HEK293 (cell line): ENCODE measurements at regions not wholly inside any gene's neighbourhood (a gene's known extent, or its start where the extent isn't known, plus 50 kb on each side); places are given as distances from the start of the nearest gene placed in this dataset.

Source experiments
- CTCF ChIP-seq: fragments of 450-650 bp; formaldehyde crosslinking; IDR thresholded peaks from 2 replicates; pipeline ENCODE4 v1.5.1; 2016; ENCODE audit warnings: missing biosample characterization, missing genetic modification characterization
- REST ChIP-seq: fragments of 450-650 bp; formaldehyde crosslinking; IDR thresholded peaks from 2 replicates; pipeline ENCODE4 v1.5.1; 2016; ENCODE audit warnings: missing biosample characterization, missing genetic modification characterization
- ZBTB17 ChIP-seq: fragments of 450-650 bp; formaldehyde crosslinking; IDR thresholded peaks from 2 replicates; pipeline ENCODE4 v1.5.1; 2016; ENCODE audit warnings: missing biosample characterization, missing genetic modification characterization
- ZFP41 ChIP-seq: fragments of 450-650 bp; formaldehyde crosslinking; IDR thresholded peaks from 2 replicates; pipeline ENCODE4 v1.5.1; 2016; ENCODE audit warnings: missing biosample characterization, missing genetic modification characterization, borderline replicate concordance
- ZFP69B ChIP-seq: fragments of 450-650 bp; formaldehyde crosslinking; IDR thresholded peaks from 2 replicates; pipeline ENCODE4 v1.5.1; 2016; ENCODE audit warnings: missing biosample characterization, missing genetic modification characterization
- ZIC2 ChIP-seq: fragments of 450-650 bp; formaldehyde crosslinking; IDR thresholded peaks from 2 replicates; pipeline ENCODE4 v1.5.1; 2016; ENCODE audit warnings: missing biosample characterization, missing genetic modification characterization
- ZNF558 ChIP-seq: fragments of 450-650 bp; formaldehyde crosslinking; IDR thresholded peaks from 2 replicates; pipeline ENCODE4 v1.5.1; 2016; ENCODE audit warnings: missing biosample characterization, missing genetic modification characterization
- TF ChIP-seq, protein P1 (sequence below): fragments of 450-650 bp; formaldehyde crosslinking; IDR thresholded peaks from 2 replicates; pipeline ENCODE4 v1.5.1; 2016; ENCODE audit warnings: missing biosample characterization, missing genetic modification characterization

DNA sequence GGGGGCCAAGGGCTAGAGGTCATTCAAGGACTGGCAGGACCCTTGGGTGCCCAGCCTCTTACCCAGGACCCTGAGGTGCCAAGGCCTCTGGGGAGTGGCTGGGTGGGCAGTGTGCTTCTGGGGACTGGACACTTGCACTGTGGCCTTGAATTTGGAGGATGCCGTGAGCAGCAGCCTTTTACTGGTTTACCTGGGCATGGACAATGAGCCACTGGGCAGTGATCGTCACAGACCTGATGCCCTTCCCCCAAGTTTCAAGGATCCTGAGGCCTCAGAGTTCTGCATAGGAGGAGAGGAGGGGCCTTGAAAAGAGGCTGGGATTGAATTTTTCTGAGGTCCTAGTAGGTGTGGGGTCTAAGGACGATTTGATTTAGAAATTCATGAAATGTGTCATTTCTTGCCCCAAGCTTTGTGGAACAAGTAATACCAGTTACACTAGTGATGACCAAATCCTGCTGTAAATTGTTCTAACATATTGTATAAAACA, 146.1 kb upstream of the TPM1 start:
- no peak for TF ChIP-seq ZNF558
- no peak for TF ChIP-seq REST (tag by site-specific recombination)
- TF ChIP-seq ZBTB17 (tag by site-specific recombination), result no peak
- no peak for TF ChIP-seq CTCF (tag by site-specific recombination)
- TF ChIP-seq, protein P1, sequence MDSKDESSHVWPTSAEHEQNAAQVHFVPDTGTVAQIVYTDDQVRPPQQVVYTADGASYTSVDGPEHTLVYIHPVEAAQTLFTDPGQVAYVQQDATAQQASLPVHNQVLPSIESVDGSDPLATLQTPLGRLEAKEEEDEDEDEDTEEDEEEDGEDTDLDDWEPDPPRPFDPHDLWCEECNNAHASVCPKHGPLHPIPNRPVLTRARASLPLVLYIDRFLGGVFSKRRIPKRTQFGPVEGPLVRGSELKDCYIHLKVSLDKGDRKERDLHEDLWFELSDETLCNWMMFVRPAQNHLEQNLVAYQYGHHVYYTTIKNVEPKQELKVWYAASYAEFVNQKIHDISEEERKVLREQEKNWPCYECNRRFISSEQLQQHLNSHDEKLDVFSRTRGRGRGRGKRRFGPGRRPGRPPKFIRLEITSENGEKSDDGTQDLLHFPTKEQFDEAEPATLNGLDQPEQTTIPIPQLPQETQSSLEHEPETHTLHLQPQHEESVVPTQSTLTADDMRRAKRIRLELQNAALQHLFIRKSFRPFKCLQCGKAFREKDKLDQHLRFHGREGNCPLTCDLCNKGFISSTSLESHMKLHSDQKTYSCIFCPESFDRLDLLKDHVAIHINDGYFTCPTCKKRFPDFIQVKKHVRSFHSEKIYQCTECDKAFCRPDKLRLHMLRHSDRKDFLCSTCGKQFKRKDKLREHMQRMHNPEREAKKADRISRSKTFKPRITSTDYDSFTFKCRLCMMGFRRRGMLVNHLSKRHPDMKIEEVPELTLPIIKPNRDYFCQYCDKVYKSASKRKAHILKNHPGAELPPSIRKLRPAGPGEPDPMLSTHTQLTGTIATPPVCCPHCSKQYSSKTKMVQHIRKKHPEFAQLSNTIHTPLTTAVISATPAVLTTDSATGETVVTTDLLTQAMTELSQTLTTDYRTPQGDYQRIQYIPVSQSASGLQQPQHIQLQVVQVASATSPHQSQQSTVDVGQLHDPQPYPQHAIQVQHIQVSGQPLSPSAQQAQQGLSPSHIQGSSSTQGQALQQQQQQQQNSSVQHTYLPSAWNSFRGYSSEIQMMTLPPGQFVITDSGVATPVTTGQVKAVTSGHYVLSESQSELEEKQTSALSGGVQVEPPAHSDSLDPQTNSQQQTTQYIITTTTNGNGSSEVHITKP (tag by site-specific recombination), result no peak
- TF ChIP-seq ZIC2 (tag by site-specific recombination), result no peak
- no peak for TF ChIP-seq ZFP41 (tag by site-specific recombination)
- no peak for TF ChIP-seq ZFP69B (tag by site-specific recombination)
